GM18499 (cell line): ENCODE measurements at regions not wholly inside any gene's neighbourhood (a gene's known extent, or its start where the extent isn't known, plus 50 kb on each side); places are given as distances from the start of the nearest gene placed in this dataset.
"Not testable (repeated sequence)": the region's sequence is repeated elsewhere in the genome, so short reads cannot be mapped to it uniquely, and the experiment has no call there.

Source experiments
- ATAC-seq: cut with Tn5 transposase; IDR thresholded peaks from one replicate; pipeline ENCODE4 v1.9.1; 2021; ENCODE audit warnings: moderate number of reproducible peaks; ENCODE audit not compliant: insufficient read depth, unreplicated experiment

GRCh38 chr16:52976539-52977167 lies 76.0 kb downstream of the CHD9NB start:
- ATAC-seq, result peak; percentile 65

- no peak for ATAC-seq
Observed at GRCh38 chr16:52967744-52968143, 85.0 kb downstream of the CHD9NB start.

GRCh38 chr16:52964290-52964689 lies 88.4 kb downstream of the CHD9NB start:
- no peak for ATAC-seq

DNA sequence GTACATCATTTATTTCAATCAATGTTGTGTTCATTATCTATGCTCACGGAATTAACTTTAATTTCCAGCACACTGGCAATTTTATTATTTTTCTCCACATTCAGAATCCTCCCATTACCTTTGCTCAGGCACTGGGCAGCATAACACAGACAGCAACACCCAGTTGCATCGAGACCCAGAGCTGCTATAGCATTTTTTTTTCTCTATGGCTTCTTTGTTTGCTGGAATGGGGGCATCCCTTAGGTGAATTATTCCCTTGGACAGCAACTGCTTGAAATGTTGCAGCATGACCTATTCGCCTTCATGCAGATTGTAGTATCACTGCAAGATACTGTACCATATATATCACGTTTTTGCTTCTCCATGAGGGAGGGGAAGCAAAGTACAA lies 88.8 kb downstream of the CHD9NB start:
- ATAC-seq, result no peak

- ATAC-seq, result no peak
Observed at GRCh38 chr16:52963212-52963854, 89.4 kb downstream of the CHD9NB start.

- ATAC-seq, result no peak
Observed at GRCh38 chr16:52958951-52959350, 93.7 kb downstream of the CHD9NB start.

GRCh38 chr16:52957199-52957598 lies 95.5 kb downstream of the CHD9NB start:
- no peak for ATAC-seq

DNA sequence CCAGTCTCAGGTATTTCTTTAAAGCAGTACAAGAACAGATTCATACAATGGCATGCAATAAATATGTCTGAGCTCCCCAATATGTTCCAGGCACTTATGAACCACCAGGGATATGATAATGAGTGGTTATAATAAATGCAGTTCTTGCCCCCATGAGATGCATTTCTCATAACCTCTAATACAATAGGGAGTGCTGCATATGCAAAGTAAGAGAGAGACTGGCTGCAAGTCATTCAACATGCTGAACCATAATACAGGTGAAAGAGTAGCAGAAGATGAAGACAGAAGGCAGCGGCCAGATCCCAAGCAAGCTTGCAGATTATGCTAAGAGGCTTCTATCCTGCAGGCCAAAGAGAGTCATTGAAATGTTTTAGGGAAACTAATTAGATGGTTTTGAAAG lies 96.7 kb downstream of the CHD9NB start:
- no peak for ATAC-seq

DNA sequence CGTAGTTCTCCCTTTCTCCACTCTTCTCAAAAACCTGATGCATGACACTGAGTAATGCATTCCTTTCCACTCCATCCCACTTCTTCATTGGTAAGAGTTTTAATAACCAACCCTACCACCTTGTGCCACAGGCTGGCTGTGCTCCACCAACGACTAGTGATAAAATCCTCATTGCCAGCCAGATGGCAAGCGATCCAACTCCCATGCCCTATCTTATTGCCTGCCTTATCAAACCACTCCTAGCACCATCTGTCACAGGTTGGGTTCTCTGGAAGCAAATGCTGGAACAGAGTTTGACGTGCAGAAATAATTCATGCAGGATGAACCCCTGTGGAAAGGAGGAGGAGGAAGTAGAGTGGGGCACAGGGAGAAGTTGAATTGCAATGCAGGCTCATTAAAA lies 99.5 kb downstream of the CHD9NB start:
- no peak for ATAC-seq

DNA sequence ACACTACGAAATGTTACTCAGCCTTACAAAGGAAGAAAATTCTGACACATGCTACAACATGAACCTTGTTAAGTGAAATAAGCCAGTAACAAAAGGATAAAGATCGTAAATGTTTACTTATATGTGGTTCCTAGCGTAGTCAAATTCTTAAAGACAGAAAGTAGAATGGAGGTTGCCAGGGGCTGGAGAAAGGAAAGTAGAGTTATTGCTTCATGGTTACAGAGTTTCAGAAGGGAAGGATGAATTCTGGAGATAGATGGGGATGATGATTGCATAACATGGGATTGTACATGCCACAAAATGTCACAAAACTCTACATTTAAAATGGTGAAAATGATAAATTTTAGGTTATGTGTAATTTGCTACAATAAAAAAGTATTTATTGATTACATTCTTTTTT lies 103.8 kb downstream of the CHD9NB start:
- ATAC-seq, result no peak

- ATAC-seq, result no peak
Observed at GRCh38 chr16:52932321-52932720, 120.4 kb downstream of the CHD9NB start.

DNA sequence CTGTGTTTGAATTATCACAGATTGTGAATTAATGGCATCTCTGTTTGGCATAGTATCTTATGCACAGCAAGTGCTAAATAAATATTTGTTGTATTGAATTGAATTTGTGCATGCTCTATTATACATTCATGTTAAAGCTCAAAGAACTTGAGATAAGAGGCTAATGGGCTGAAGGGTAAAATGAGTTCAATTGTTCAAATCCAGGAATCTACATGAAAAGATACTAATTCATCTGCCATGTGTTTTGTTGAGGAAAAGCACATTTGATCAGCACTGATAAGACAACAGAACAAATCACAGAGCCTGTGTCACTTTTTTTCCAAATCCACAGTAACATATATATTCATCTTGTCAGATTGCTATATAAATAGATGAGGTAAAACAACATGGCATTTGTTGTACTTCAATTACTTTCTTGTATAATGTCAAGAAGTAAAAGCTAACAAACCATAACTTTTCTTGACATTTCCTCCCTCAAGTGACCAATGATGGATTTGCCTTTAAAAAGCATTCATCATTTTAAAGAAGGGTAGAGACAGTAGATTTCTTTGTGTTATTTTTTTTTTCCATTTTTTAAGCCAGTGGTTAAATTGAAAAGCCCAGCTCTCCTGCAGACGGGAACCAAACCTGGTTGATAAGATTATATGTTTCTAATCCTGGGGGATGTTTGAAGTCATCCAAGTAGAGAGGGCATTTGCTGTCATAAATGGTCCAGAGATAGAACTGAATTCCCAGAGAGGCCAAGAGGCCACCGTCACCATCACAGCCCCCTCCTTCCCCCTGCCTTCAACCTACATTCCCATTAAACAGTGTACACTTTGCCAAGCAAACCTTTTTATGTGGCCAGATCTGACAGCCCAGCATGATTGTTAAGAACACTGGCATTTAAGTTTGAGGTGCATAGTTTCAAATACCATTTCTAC lies 123.0 kb downstream of the CHD9NB start:
- ATAC-seq, result no peak

GRCh38 chr16:52928955-52929354 lies 123.7 kb downstream of the CHD9NB start:
- ATAC-seq, result no peak

GRCh38 chr16:52925143-52925542 lies 127.6 kb downstream of the CHD9NB start:
- ATAC-seq, result no peak

DNA sequence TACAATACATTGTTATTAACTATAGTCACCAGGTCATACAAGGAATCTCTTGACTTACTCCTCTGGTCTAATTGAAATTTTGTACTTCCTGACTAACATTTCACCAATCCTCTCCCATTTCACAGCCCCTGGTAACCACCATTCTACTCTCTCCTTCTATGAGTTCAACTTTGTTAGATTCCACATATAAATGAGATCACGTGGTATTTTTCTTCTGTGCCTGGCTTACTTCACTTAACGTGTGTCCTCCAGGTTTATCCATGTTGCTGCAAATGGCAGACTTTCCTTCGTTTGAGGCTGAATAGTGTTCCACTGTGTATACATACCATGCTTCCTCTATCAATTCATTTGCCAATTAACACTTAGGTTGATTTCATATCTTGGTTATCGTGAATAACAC lies 128.5 kb downstream of the CHD9NB start:
- ATAC-seq, result no peak

- ATAC-seq, result no peak
Observed at GRCh38 chr16:52921104-52921503, 131.6 kb downstream of the CHD9NB start.

DNA sequence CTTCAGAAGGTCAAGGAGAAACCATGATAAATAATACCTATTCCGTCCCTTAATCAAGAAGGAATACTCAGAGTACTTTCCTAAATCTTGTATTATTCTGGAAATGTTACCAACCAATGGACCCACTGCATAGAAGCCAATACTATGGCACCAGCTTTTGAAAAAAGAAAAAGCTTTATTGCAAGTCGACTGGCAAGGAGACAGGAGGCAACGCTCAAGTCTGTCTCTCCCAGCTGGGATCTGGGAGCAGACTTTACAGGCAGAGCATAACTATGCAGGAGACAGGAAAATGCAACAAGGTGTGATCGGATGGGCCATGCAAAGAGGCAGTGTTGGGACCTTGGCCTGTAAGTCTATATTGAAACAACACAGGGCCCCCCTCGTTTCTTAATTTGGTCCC lies 132.4 kb downstream of the CHD9NB start:
- ATAC-seq, result no peak

- ATAC-seq, result no peak
Observed at GRCh38 chr16:52914428-52914827, 138.3 kb downstream of the CHD9NB start.

DNA sequence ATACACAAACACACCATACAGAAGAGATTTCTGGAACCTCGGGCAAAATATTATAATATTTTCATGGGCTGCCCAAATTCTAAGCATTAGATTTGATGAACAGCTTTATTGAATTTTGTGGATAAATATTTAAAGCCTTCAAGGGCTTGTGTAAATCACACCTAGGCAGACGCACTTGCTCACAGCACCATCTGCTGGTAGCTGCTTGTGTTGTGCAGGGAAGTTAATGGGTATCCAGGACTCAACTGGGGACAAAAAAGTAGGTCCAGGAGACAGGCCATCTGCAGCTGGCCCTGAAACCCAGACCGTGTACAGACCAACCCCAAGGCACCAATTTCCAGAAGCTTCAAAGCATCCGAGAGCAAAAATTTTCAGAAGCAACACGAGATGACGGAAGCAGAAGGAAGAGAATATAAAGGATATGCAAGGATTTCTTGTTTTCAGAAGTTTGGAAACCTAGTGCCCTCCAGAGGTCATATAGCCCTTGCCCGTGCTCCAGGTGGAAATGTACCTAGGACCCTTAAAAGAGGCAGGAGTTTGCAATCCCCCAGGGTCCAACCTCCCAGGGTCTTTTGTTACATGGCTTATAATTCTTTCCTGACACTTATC lies 140.0 kb downstream of the CHD9NB start:
- no peak for ATAC-seq

DNA sequence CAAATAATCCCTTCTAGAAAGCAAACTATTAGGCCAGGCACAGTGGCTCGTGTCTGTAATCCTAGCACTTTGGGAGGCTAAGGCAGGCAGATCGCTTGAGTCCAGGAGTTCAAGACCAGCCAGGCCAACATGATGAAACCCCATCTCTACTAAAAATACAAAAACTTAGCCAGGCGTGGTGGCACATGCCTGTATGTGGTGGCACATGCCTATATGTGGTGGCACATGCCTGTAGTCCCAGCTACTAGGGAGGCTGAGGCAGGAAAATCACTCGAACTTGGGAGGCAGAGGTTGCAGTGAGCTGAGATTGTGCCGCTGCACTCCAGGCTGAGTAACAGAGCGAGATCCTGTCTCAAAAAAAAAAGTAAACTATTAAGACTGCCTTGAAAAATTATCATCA lies 144.6 kb downstream of the CHD9NB start:
- not testable (repeated sequence) for ATAC-seq

- no peak for ATAC-seq
Observed at GRCh38 chr16:52906281-52906680, 146.4 kb downstream of the CHD9NB start.
